Cardiac fibroblast (primary cell): ENCODE measurements at regions not wholly inside any gene's neighbourhood (a gene's known extent, or its start where the extent isn't known, plus 50 kb on each side); places are given as distances from the start of the nearest gene placed in this dataset.
"Not testable (repeated sequence)": the region's sequence is repeated elsewhere in the genome, so short reads cannot be mapped to it uniquely, and the experiment has no call there.

Source experiments
- DNase-seq, 2 donors: peaks; one replicate each; pipeline versions ENCODE4 v3.0.0 to v3.0.0-alpha.2; 2010; ENCODE audit warnings: low read depth in 2 of 2
- H3K4me3 ChIP-seq, 2 donors: replicated peaks in 1 of 2; 1 replicate in 1 of 2; 2 replicates in 1 of 2; pipeline ENCODE4 v1.5.1; 2011; ENCODE audit warnings: low read depth in 2 of 2, low read length in 2 of 2, mild to moderate bottlenecking in 2 of 2, moderate library complexity in 1 of 2
- TF ChIP-seq, protein P1 (sequence below): IDR thresholded peaks from one replicate; pipeline ENCODE4 v1.5.1; 2011; ENCODE audit warnings: low read depth, mild to moderate bottlenecking, low read length, inconsistent platforms

DNA sequence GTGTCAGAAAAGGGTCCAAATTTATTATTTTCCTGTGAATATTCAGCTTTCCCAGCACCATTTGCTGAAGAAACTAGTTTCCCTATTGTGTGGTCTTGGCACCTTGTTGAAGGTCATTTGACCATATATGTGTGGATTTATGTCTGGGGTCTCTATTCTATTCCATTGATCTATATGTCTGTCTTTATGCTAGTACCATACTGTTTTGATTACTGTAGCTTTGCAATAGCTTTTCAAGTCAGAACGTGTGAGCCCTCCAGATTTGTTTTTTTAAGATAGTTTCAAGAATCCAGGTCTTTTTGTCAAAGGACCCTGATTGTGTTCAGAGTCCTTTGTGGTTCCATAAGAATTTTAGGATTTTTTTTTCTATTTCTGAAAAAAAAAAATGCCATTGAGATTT lies 79.0 kb upstream of the WAC start:
- no peak overlapping the region for H3K4me3 ChIP-seq
- TF ChIP-seq, protein P1, sequence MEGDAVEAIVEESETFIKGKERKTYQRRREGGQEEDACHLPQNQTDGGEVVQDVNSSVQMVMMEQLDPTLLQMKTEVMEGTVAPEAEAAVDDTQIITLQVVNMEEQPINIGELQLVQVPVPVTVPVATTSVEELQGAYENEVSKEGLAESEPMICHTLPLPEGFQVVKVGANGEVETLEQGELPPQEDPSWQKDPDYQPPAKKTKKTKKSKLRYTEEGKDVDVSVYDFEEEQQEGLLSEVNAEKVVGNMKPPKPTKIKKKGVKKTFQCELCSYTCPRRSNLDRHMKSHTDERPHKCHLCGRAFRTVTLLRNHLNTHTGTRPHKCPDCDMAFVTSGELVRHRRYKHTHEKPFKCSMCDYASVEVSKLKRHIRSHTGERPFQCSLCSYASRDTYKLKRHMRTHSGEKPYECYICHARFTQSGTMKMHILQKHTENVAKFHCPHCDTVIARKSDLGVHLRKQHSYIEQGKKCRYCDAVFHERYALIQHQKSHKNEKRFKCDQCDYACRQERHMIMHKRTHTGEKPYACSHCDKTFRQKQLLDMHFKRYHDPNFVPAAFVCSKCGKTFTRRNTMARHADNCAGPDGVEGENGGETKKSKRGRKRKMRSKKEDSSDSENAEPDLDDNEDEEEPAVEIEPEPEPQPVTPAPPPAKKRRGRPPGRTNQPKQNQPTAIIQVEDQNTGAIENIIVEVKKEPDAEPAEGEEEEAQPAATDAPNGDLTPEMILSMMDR = no peak
- no peak for DNase-seq

DNA sequence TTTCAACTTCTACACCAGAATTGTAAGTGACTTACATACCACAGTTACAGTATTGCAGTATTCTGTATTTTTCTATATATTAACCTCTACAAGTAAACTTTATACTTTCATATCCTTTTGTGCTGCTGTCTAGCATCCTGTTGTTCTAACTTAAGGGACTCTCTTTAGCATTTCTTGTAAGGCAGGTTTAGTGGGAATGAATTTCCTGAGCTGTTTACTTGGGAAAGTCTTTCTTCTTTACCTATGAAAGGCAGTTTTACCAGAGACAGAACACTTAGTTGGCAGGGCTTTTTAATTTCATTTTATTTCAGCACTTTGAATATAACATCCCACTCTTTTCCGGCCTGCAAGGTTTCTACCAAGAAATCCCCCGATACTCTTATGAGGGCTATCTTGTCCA lies 75.8 kb upstream of the WAC start:
- TF ChIP-seq, protein P1 = no peak
- no peak overlapping the region for H3K4me3 ChIP-seq
- DNase-seq = no peak

DNA sequence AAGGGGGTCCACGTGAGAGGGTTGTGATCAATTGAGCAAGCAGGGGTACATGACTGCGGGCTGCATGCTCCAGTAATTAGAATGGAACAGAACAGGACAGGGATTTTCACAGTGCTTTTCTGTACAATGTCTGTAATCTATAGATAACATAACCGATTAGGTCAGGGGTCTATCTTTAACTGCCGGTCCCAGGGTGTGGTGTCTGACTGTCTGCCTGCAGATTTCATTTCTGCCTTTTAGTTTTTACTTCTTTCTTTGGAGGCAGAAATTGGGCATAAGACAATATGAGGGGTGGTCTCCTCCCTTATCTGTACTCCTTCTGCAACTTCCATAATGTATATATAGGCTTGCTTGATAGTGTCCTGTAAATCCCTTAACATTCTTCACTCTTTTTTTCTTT lies 75.0 kb upstream of the WAC start:
- not testable (repeated sequence) for DNase-seq, H3K4me3 ChIP-seq

DNA sequence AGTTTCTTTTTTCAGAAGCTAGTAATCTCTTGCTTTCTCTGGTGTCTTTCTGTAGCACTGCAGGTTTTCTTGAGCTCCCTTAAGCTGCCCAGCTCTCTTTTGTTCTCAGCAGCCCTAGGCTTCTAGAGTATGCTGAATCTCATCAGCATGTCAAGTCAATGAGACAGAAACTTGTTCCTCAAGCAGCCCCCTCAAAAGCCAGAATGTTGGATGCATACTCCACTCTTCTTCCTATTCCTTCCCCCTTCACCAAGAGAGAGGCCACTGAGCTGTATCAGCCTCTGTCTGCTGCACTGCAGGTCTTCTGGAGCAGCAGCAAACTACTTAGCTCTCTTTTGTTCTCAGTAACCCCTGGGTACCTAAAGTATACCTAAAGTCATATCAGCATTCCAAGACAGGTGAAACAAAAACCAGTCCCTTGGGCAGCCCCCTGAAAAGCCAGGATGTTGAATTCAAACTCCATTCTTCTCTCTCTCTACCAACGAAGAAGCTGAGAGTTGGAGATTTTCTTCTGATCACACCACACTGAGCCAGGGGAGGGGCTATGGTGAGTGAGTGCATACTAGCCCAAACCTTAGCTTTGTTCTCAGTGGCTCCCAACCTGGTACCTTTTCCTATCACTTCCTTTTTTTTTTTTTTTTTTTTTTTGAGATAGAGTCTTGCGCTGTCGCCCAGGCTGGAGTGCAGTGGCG lies 73.3 kb upstream of the WAC start:
- TF ChIP-seq, protein P1 = no peak
- H3K4me3 ChIP-seq = no peak overlapping the region
- DNase-seq = no peak

DNA sequence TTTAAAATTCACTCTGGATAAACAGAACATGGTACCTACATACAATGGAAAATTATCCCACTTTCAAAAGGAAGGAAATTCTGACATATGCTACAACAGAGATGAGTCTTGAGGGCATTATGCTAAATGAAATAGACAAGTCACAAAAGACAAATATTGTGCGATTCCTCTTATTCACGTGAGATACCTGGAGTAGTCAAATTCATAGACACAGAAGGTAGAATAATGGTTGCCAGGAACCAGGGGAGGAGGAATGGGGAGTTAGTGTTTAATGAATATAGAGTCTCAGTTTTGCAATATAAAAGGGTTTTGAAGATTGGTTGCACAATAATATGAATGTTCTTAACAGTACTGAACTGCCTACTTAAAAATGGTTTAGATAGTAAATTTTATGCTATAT lies 69.8 kb upstream of the WAC start:
- no peak overlapping the region for H3K4me3 ChIP-seq
- no peak for DNase-seq
- TF ChIP-seq, protein P1 = no peak

DNA sequence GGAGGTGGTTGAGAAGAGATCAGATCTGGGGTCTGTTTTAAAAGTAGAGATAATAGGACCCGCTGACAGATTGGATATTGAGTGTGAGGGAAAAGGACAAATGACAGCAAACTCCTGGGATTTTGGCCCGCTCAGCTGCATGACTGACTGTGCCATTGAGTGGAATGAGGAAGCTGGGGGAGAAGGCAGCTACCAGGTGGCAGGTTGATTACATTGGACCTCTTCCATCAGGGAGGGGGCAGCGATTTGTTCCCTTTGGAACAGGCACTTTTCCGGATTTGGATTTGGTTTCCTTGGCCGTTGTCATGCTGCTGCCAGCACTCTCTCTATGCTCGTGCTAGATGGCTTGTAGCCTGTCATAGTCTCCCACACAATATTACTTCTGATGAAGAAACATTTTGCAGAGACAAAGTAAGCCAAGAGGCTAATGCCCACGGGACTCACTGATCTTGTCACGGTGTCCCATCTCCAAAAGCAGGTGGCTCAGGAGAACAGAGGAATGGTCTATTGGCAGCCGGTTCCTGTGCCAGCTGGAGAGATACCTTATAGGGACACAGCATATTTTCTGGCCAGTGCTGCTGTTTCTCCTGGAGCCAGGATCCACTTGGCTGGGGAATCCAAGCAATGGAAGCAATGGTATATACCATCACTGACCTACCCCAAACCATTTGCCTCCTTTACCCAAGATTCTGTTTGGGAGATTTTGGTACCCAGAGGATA lies 69.1 kb upstream of the WAC start:
- TF ChIP-seq, protein P1 = no peak
- no peak for DNase-seq
- H3K4me3 ChIP-seq = no peak overlapping the region

DNA sequence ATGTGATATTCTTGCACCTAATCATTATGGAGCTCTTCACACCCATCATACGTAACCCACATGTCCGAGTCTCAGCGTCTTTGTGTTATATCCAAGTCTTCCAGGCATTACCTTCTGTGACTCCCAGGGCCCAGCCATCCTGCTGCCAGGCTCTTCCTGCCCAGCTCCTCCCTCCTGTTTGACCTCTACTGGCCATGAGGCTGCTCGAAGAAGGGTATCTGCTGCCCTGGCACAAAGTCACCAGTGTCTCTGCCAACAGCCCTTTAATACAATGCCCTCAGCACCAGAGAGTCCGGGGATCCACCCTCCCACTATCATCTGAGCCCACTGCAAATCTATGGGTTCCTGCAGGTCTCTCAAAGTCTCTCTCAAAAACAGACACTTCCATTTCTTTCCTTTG lies 65.3 kb upstream of the WAC start:
- no peak for DNase-seq
- TF ChIP-seq, protein P1 = no peak
- no peak overlapping the region for H3K4me3 ChIP-seq
